Lung (tissue), 11 donors: ENCODE measurements at regions not wholly inside any gene's neighbourhood (a gene's known extent, or its start where the extent isn't known, plus 50 kb on each side); places are given as distances from the start of the nearest gene placed in this dataset.

Source experiments
- ATAC-seq: fragments of 200-7000 bp; cut with Tn5 transposase; one replicate; pipeline ENCODE4 v1.9.1; 2020; ENCODE audit warnings: moderate number of reproducible peaks; ENCODE audit not compliant: insufficient read depth, low FRiP score
- DNase-seq, 3 donors: peaks; one replicate each; pipeline ENCODE4 v3.0.0-alpha.2; 2013 to 2017
- H3K27ac ChIP-seq, 2 donors: one replicate each; pipeline ENCODE4 v1.5.1; 2013; ENCODE audit warnings: mild to moderate bottlenecking in 2 of 2, moderate library complexity in 2 of 2, control low read depth in 1 of 2, inconsistent platforms in 1 of 2, low read depth in 1 of 2, low read length in 1 of 2
- H3K27me3 ChIP-seq, 3 donors: one replicate each; pipeline ENCODE4 v1.5.1; 2013; ENCODE audit warnings: low read length in 2 of 3; ENCODE audit not compliant: control insufficient read depth in 3 of 3, insufficient read depth in 3 of 3
- H3K36me3 ChIP-seq, 4 donors: one replicate each; pipeline ENCODE4 v1.5.1; 2013; ENCODE audit warnings: low read length in 4 of 4, mild to moderate bottlenecking in 1 of 4, moderate library complexity in 1 of 4; ENCODE audit not compliant: control insufficient read depth in 4 of 4, insufficient read depth in 4 of 4
- H3K4me1 ChIP-seq, 5 donors: one replicate each; pipeline ENCODE4 v1.5.1; 2013; ENCODE audit warnings: low read length in 5 of 5, mild to moderate bottlenecking in 2 of 5, moderate library complexity in 1 of 5; ENCODE audit not compliant: control insufficient read depth in 5 of 5, insufficient read depth in 5 of 5
- H3K4me3 ChIP-seq: one replicate; pipeline ENCODE4 v1.5.1; 2013; ENCODE audit warnings: mild to moderate bottlenecking, control low read depth, moderate library complexity
- H3K9ac ChIP-seq, 2 donors: one replicate each; pipeline ENCODE4 v1.5.1; 2013; ENCODE audit warnings: low read length in 2 of 2, control low read depth in 1 of 2; ENCODE audit not compliant: insufficient read depth in 1 of 2
- H3K9me3 ChIP-seq, 4 donors: one replicate each; pipeline ENCODE4 v1.5.1; 2013; ENCODE audit warnings: low read length in 3 of 4, mild to moderate bottlenecking in 1 of 4, moderate library complexity in 1 of 4; ENCODE audit not compliant: control insufficient read depth in 4 of 4, insufficient read depth in 3 of 4
- WGBS, 2 donors: extraction: QIAGEN DNeasy Blood & Tissue Kit; methylation state at CpG; one replicate each; pipeline ENCODE4 v1.1.7; 2013; 5-methylcytosine and 5-hydroxymethylcytosine counted together
- TF ChIP-seq, protein P1 (sequence below): IDR thresholded peaks from 2 replicates; pipeline ENCODE4 v1.5.1; 2012; ENCODE audit warnings: mild to moderate bottlenecking; ENCODE audit errors: control extremely low read depth, extremely low read depth
- donor health status: control.
- donor health status: control.
- donor health status: Bipolar disorder and iron deficiency.
- donor health status: healthy.
- donor health status: DM: yes; HTN: yes; CAD: no.

DNA sequence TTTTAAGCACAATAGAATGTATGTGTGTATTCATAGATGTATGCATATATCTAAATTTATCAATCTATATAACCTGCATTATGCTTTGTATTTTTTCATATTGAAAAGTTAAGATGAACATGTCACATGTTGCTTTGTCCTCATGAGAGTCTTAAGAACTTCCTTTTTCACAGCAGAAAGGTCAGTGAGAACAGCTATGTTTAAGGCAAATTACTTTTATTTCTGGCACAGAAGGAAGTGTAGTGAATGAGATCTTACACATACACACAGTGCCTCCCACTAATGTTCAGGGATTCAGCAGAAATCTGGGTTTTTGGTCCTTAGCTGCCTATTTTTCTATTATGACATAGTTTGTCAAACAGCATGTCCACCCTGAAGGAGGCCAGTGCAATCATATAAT lies 134.8 kb downstream of the TMEM26 start:
- Histone ChIP-seq H3K4me3 (no peak overlapping the region), H3K36me3 (no peaks in the 10 kb centered on the region), H3K9ac (no peak overlapping the region), H3K27ac (no peak overlapping the region), H3K4me1 (no peaks in the 10 kb centered on the region), H3K9me3 (peaks cover 0 to 3% (median 0%) of the 10 kb centered on the region in 4 donors), H3K27me3 (no peaks in the 10 kb centered on the region)
- no peak for ATAC-seq
- DNase-seq, result no peak
- TF ChIP-seq, protein P1, sequence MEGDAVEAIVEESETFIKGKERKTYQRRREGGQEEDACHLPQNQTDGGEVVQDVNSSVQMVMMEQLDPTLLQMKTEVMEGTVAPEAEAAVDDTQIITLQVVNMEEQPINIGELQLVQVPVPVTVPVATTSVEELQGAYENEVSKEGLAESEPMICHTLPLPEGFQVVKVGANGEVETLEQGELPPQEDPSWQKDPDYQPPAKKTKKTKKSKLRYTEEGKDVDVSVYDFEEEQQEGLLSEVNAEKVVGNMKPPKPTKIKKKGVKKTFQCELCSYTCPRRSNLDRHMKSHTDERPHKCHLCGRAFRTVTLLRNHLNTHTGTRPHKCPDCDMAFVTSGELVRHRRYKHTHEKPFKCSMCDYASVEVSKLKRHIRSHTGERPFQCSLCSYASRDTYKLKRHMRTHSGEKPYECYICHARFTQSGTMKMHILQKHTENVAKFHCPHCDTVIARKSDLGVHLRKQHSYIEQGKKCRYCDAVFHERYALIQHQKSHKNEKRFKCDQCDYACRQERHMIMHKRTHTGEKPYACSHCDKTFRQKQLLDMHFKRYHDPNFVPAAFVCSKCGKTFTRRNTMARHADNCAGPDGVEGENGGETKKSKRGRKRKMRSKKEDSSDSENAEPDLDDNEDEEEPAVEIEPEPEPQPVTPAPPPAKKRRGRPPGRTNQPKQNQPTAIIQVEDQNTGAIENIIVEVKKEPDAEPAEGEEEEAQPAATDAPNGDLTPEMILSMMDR, result no peak

DNA sequence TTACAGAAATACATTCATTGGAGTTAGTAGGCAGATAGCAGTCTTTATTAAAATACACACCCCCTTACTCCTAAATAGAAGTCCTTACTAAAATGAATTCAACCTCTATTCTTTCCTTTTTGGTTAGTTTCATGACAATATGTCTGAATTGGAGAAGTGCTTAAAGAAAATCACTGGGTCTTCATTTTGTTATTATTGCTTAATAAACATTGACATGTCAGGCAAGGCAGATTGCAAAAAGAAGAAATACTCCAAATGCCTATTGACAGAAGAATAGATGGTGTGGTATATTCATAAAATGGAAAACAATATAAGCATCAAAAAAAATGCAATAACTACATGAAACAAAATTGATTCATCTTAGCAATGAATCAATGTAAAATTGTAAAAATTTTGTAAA lies 135.5 kb downstream of the TMEM26 start:
- no peaks in the 10 kb centered on the region for H3K4me1 ChIP-seq
- peaks cover 0 to 3% (median under 1%) of the 10 kb centered on the region in 4 donors for H3K9me3 ChIP-seq
- H3K4me3 ChIP-seq, result no peak overlapping the region
- H3K36me3 ChIP-seq, result no peaks in the 10 kb centered on the region
- no peak overlapping the region for H3K9ac ChIP-seq
- TF ChIP-seq, protein P1, result no peak
- H3K27me3 ChIP-seq, result no peaks in the 10 kb centered on the region
- DNase-seq (no peak), ATAC-seq (no peak)
- no peak overlapping the region for H3K27ac ChIP-seq

DNA sequence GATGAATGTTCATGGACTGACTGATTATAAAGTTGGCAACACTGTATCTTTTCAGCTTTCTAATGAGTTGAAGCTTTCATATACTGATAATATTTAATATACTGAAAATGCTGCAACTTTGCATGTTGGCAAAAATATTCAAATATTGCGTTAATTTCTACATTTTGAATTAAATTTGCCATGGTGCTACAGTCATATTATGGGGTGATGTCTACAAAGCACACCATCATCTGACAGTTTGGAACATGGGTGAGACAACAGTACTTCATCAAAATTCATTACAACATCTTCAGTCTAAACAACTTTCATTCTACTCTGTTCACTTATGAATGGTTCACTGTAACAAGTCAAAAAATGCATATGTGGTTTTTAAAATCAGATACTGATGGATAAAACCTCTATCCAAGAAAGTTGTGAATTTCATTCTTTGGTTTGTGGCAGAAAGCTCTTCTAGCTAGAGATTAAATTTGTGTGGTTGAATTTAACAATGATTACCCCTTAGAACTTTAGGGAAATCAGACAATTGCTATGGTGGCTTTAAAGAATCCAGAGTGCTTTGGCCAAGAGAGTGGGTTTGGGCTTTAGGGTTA lies 136.4 kb downstream of the TMEM26 start:
- WGBS, 2 donors, result 91 to 95% methylated on average over 1 of the region's 1 CpG
- no peak for ATAC-seq
- TF ChIP-seq, protein P1, result no peak
- peak in 1 of 3 donors; percentile 59 for DNase-seq
- Histone ChIP-seq H3K9me3 (peaks cover 0 to 3% (median under 1%) of the 10 kb centered on the region in 4 donors), H3K27me3 (no peaks in the 10 kb centered on the region), H3K27ac (no peak overlapping the region), H3K36me3 (no peaks in the 10 kb centered on the region), H3K4me1 (no peaks in the 10 kb centered on the region), H3K9ac (no peak overlapping the region), H3K4me3 (no peak overlapping the region)

DNA sequence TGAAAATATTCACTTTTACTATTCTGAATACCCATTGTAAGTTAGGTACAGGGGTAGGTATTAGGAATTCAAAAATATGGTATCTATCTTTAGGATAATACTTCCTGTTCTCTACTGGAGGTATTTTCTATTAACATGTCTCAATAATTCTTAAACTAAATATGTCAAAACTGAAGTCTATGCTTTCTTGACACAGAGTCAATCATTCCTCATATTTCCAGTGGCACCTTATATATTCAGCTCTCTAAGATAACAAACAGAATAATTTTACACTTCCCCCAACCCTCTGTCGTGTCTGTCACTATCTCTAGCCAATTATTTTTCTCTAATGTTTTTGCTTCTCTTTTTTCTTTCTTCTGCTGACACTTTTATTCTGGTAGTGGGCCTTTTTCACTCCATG lies 138.9 kb downstream of the TMEM26 start:
- TF ChIP-seq, protein P1, result no peak
- Histone ChIP-seq H3K4me3 (no peak overlapping the region), H3K9me3 (peaks cover 0 to 3% (median under 1%) of the 10 kb centered on the region in 4 donors), H3K27ac (no peak overlapping the region), H3K4me1 (no peaks in the 10 kb centered on the region), H3K27me3 (no peaks in the 10 kb centered on the region), H3K9ac (no peak overlapping the region), H3K36me3 (no peaks in the 10 kb centered on the region)
- no peak for ATAC-seq
- DNase-seq, result no peak
- WGBS, 2 donors, result 63 to 78% methylated on average over 1 of the region's 1 CpG
